ENCODE measurements at regions not wholly inside any gene's neighbourhood (a gene's known extent, or its start where the extent isn't known, plus 50 kb on each side); places are given as distances from the start of the nearest gene placed in this dataset.

GRCh38 chr1:78263946-78264345 is 218.2 kb downstream of the GIPC2 start:
- TF ChIP-seq ZNF274 (IDR thresholded peaks at IDR 0.05; ENCODE audit: low read depth, low read length), result no peak
- TF ChIP-seq YY1 (IDR thresholded peaks at IDR 0.05; ENCODE audit: insufficient read depth, insufficient read length), result no peak
- TF ChIP-seq SUZ12 (IDR thresholded peaks at IDR 0.05; ENCODE audit: extremely low read depth, insufficient read depth, insufficient read length), result no peak
